GM19452 (cell line): ENCODE measurements at regions not wholly inside any gene's neighbourhood (a gene's known extent, or its start where the extent isn't known, plus 50 kb on each side); places are given as distances from the start of the nearest gene placed in this dataset.

Experiments
- ATAC-seq: cut with Tn5 transposase; IDR thresholded peaks from one replicate; pipeline ENCODE4 v1.9.1; 2021; ENCODE audit not compliant: unreplicated experiment

DNA sequence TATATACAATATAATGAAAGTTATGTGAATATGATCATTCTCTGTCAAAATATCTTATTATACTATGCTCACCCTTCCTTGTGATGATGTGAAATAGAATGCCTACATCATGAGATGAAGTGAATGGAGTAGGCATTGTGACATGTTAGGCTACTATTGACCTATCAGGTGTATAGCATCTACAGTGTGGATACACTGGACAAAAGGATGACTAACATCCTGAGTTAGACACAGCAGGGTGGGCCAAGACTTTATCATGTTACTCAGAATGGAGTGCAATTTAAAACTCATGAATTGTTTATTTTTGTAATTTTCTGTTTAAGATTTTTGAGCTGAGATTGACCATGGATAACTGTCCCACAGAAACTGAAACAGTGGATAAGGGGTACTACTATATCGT lies 53.4 kb upstream of the NAV3 start:
- no peak for ATAC-seq

- no peak for ATAC-seq
Observed at GRCh38 chr12:77774761-77775160, 55.9 kb upstream of the NAV3 start.

GRCh38 chr12:77772676-77773298 lies 57.9 kb upstream of the NAV3 start:
- ATAC-seq: no peak

GRCh38 chr12:77768558-77768957 lies 62.1 kb upstream of the NAV3 start:
- ATAC-seq: no peak

DNA sequence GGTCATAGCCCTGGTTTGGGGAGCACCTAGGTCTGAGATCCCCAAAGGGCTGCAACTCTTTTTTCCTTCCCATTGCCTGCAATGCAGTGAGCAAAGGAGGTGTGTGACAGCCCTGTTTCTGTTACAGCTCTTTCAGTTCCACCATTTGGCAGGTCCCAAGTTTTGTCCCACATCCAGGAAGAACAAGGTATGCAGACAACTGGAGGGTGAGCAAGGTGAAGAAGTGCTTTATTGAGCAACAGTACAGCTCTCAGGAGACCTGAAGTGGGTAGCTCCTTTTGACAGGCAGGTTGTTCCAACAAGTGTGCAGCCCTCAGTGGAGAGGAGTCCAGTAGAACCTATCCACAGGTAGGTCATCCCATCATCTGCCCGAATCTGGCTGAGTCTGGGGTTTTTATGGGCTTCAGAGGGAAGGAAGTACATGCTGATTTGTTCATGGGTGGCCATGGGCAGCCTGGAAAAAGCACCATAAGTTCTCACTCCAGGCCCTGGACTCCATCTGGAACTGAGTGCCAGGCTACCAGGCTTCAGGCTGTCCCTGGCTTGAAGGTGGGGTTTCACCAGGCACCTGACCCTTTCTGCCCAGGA lies 62.8 kb upstream of the NAV3 start:
- no peak for ATAC-seq

GRCh38 chr12:77767335-77767734 lies 63.4 kb upstream of the NAV3 start:
- ATAC-seq: no peak

DNA sequence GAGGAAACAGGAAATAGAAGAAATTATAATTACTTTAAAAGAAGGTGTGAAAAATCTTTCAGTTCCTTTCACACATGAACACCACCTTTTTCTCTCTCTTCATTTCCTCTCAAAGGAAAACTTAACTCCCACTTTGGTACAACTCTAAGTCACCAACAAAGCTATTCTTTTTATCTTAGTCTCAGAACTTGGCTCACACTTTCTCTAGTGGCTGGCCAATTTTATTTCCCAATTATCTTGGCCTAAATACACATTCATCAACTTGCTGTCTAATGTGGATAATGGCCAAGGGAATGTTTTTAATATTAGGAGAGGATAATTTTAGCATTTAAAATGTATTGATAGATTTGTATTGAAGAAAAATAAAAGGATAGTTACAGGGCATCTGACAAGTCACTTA lies 64.5 kb upstream of the NAV3 start:
- ATAC-seq: no peak

DNA sequence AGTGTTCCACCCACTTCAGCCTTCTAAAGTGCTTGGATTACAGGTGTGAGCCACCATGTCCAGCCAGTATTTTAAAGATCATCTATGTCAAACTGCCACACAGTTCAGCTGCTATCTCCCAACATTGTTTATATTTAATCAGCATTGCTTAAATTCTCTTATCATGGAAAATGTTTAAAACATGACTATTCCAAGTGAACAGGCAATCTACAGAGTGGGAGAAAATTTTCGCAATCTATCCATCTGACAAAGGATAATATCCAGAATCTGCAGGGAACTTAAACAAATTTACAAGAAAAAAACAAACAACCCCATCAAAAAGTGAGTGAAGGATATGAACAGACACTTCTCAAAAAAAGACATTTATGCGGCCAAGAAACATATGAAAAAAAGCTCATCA lies 69.4 kb upstream of the NAV3 start:
- no peak for ATAC-seq

GRCh38 chr12:77760271-77761025 lies 70.2 kb upstream of the NAV3 start:
- no peak for ATAC-seq

- ATAC-seq: no peak
Observed at GRCh38 chr12:77754086-77754485, 76.6 kb upstream of the NAV3 start.

GRCh38 chr12:77751939-77752338 lies 78.8 kb upstream of the NAV3 start:
- ATAC-seq: no peak

GRCh38 chr12:77746096-77746495 lies 84.6 kb upstream of the NAV3 start:
- peak; percentile 100 for ATAC-seq

- no peak for ATAC-seq
Observed at GRCh38 chr12:77745624-77746023, 85.1 kb upstream of the NAV3 start.

DNA sequence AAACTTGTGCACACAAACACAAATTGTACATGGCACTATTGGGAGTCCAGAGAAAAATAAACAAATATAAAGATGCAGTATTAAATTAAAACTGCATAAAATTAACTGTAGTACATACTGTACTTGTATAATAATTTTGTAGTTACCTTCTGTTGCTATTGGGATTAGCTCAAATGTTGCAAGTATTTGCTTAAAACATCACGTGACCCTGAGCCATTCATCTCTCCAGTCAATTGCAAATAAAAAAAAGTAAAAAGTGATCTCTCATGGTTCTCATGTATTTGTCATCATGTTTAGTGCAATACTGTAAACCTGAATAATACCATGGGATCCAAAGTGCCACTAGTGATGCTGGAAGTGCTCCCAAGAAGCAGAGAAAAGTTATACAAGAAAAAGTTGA lies 88.1 kb upstream of the NAV3 start:
- ATAC-seq: no peak

DNA sequence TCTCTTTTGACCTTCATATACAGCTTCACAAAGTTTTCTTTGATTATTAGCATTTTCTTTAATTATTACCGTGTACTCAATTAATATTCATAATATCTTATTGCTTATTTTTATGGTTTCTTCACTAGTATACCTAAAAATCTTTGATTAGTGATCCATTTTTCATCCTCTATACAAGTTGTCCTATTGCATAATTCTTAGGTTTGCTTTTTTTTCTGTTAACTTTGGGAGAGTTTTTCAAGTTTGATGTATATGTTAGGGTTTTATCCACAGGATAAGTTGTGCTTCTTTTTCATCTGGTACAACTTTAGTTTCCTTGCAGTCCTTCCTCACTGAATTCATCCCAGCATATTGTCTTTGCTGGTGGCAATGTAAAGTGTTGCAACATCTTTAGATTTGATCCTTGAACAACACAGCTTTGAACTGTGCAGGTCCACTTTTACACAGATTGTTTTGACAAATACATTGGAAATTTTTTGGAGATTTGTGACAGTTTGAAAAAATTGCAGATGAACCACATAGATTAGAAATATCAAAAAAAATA lies 88.6 kb upstream of the NAV3 start:
- ATAC-seq: no peak

DNA sequence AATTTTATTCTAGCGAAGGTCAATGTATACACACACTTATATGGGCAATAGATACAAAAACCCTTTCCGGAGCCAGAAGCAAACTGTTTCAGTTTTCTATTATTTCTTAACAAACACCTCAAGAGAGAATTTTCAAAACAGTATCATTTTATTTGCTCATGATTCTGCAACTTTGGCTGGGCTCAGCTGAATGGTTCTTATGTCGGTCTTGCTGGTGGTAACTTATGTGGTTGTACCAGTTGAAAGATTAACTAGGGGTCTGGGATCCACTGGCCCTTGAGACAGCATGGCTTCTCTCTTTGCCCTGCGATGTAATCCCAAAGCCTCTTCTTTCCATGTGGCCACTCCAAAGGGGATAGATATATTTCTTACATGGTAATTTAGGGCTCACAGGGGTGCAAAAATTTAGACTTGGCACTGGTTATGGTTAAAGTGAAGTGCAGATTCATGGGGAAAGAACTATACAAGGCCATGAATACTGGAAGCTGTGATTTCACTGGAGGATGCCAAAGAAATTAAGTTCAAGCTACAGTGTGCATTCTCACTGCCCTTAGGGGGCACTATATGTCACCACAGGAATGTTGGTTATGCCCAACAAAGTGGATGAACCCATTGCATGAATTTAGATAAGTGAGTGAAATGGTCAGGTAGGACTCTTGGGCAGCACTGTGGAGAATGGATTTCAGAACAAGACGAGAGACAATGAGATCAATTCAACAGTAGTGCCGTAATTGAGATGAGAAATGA lies 94.3 kb upstream of the NAV3 start:
- no peak for ATAC-seq

GRCh38 chr12:77734214-77734883 lies 96.3 kb upstream of the NAV3 start:
- no peak for ATAC-seq

GRCh38 chr12:77728018-77728417 lies 102.7 kb upstream of the NAV3 start:
- no peak for ATAC-seq

DNA sequence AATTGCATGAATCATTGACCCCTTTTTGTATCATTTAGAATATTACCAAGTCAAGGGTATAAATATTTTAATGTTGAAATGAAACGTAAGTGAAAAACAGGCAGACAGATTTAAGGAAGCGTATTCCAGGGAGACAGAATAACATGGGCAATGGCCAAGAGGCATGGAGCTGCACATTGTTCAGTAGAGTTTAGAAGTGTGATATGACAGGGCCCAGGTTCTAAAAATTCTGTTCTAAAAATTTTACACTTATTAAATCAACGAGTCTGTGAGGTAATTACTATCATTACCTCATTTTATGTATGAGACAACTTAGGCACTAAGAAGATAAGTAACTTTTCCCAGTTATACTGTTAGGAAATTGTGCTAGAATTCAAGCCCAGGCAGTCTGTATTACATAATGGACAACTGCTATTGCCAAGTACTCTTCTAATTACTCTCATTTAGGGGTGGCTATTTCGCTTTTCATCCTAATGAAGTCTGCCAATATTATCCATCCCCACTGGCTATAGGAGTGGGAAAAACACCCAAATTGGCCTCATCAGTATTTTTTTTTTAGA lies 103.2 kb upstream of the NAV3 start:
- ATAC-seq: no peak

GRCh38 chr12:77725611-77726010 lies 105.1 kb upstream of the NAV3 start:
- ATAC-seq: no peak
